A549 (cell line): ENCODE measurements at regions not wholly inside any gene's neighbourhood (a gene's known extent, or its start where the extent isn't known, plus 50 kb on each side); places are given as distances from the start of the nearest gene placed in this dataset.

Experiments used
- CBX8 ChIP-seq: fragments of 200-600 bp; sonication (generic); IDR thresholded peaks from 2 replicates; pipeline ENCODE4 v1.6.1; 2016
- CTCF ChIP-seq: fragments of >200 bp; sonication (Bioruptor Twin); formaldehyde crosslinking; IDR thresholded peaks from 3 replicates; pipeline ENCODE4 v1.5.1; 2016
- NFE2L2 ChIP-seq: fragments of 150-350 bp; conservative IDR thresholded peaks from 2 replicates; pipeline ENCODE4 v1.6.1; 2014; ENCODE audit warnings: low read length
- POLR2A ChIP-seq: IDR thresholded peaks from 2 replicates; pipeline ENCODE4 v1.6.1; 2012; ENCODE audit warnings: mild to moderate bottlenecking, low read length

GRCh38 chr2:221262651-221263050, 309.5 kb downstream of the EPHA4 start:
- TF ChIP-seq CTCF, result no peak
- TF ChIP-seq CBX8, result no peak
- no peak for TF ChIP-seq POLR2A
- no peak for TF ChIP-seq NFE2L2
